CD4-positive, CD25-positive, alpha-beta regulatory T cell (primary cell): ENCODE measurements at regions not wholly inside any gene's neighbourhood (a gene's known extent, or its start where the extent isn't known, plus 50 kb on each side); places are given as distances from the start of the nearest gene placed in this dataset.

Source experiments
- ATAC-seq, 2 donors: fragments of 150-1000 bp; cut with Tn5 transposase; one replicate each; pipeline ENCODE4 v1.10.0; 2021; ENCODE audit warnings: low read depth in 2 of 2, moderate number of reproducible peaks in 2 of 2, moderate library complexity in 1 of 2
- DNase-seq, 3 donors: peaks; one replicate each; pipeline versions ENCODE4 v3.0.0 to v3.0.0-alpha.2; 2012 to 2022; ENCODE audit warnings: mixed read lengths in 1 of 3
- H3K27ac ChIP-seq: one replicate; pipeline ENCODE4 v1.7.0; 2013; ENCODE audit warnings: mild to moderate bottlenecking, low read length; ENCODE audit not compliant: insufficient read depth, poor library complexity, severe bottlenecking
- H3K27me3 ChIP-seq: one replicate; pipeline ENCODE4 v1.7.0; 2013; ENCODE audit warnings: low read length; ENCODE audit not compliant: control insufficient read depth, insufficient read depth
- H3K36me3 ChIP-seq: one replicate; pipeline ENCODE4 v1.7.0; 2013; ENCODE audit warnings: mild to moderate bottlenecking, low read length, moderate library complexity; ENCODE audit not compliant: control insufficient read depth, insufficient read depth
- H3K4me1 ChIP-seq: 2 replicates; pipeline ENCODE4 v1.7.0; 2013; ENCODE audit warnings: mild to moderate bottlenecking, low read length; ENCODE audit not compliant: insufficient read depth, control insufficient read depth, poor library complexity, severe bottlenecking
- H3K4me3 ChIP-seq: one replicate; pipeline ENCODE4 v1.7.0; 2013; ENCODE audit warnings: low read depth, mild to moderate bottlenecking, low read length, moderate library complexity
- H3K9me3 ChIP-seq, 2 experiments: 1 replicate in 1 of 2; 2 replicates in 1 of 2; pipeline ENCODE4 v1.7.0; 2013; ENCODE audit warnings: low read length in 2 of 2, mild to moderate bottlenecking in 1 of 2, moderate library complexity in 1 of 2; ENCODE audit not compliant: control insufficient read depth in 2 of 2
- H3K27ac Mint-ChIP-seq, 3 donors: one replicate each; pipeline ENCODE4 v1.8.0; 2020 to 2022; ENCODE audit warnings: mild to moderate bottlenecking in 3 of 3, mixed read lengths in 3 of 3, moderate library complexity in 2 of 3
- H3K27me3 Mint-ChIP-seq: one replicate; pipeline ENCODE4 v1.8.0; 2022; ENCODE audit warnings: mild to moderate bottlenecking, mixed read lengths
- H3K36me3 Mint-ChIP-seq: one replicate; pipeline ENCODE4 v1.8.0; 2020; ENCODE audit warnings: mixed read lengths
- H3K4me1 Mint-ChIP-seq, 4 donors: one replicate each; pipeline ENCODE4 v1.8.0; 2020 to 2022; ENCODE audit warnings: mixed read lengths in 4 of 4, mild to moderate bottlenecking in 1 of 4
- H3K4me3 Mint-ChIP-seq, 4 donors: one replicate each; pipeline ENCODE4 v1.8.0; 2020 to 2022; ENCODE audit warnings: mild to moderate bottlenecking in 4 of 4, mixed read lengths in 4 of 4, moderate library complexity in 3 of 4
- H3K9me3 Mint-ChIP-seq, 7 donors: one replicate each; pipeline ENCODE4 v1.8.0; 2020 to 2022; ENCODE audit warnings: mixed read lengths in 7 of 7, mild to moderate bottlenecking in 3 of 7, moderate library complexity in 2 of 7

GRCh38 chr3:41029356-41029755 is 169.9 kb upstream of the CTNNB1 start:
- Histone ChIP-seq H3K9me3 (no peaks in the 10 kb centered on the region), H3K4me3 (no peak overlapping the region), H3K4me1 (no peaks in the 10 kb centered on the region), H3K27me3 (peaks cover 2% of the 10 kb centered on the region), H3K27ac (no peak overlapping the region), H3K36me3 (no peaks in the 10 kb centered on the region)
- H3K9me3 Mint-ChIP-seq = no peaks in the 10 kb centered on the region
- ATAC-seq (no peak), DNase-seq (no peak)
- H3K4me1 Mint-ChIP-seq = peaks cover 0 to 1% (median 0%) of the 10 kb centered on the region in 4 donors
- H3K4me3 Mint-ChIP-seq = no peak overlapping the region
- peaks cover 4% of the 10 kb centered on the region for H3K27me3 Mint-ChIP-seq
- no peak overlapping the region for H3K27ac Mint-ChIP-seq
- no peaks in the 10 kb centered on the region for H3K36me3 Mint-ChIP-seq

DNA sequence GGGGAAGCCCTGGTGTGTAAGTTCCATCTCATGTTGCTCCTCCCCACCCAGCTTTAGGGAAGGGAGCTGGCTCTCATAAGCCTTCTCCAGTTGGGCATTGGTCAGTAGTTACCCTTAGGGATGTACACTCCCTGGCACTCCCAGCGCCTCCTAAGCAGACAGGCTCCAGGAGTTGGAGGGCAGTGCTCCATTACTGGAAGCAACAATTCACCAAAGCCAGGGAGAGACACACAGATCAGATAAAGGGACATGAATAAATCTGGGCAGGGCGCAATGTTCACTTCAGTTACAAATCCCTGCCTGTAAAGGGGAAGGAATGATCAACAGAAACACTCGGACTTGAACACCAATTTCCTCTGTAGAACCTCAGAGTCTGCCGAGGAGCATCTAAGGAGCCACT is 169.1 kb upstream of the CTNNB1 start:
- Histone ChIP-seq H3K4me1 (no peaks in the 10 kb centered on the region), H3K27ac (no peak overlapping the region)
- H3K27ac Mint-ChIP-seq = no peak overlapping the region

GRCh38 chr3:41031401-41031800 is 167.9 kb upstream of the CTNNB1 start:
- Mint-ChIP-seq H3K4me1 (peaks cover 0 to 1% (median 0%) of the 10 kb centered on the region in 4 donors), H3K36me3 (no peaks in the 10 kb centered on the region), H3K27ac (no peak overlapping the region), H3K4me3 (no peak overlapping the region), H3K27me3 (peaks cover 4% of the 10 kb centered on the region), H3K9me3 (no peaks in the 10 kb centered on the region)
- H3K36me3 ChIP-seq = no peaks in the 10 kb centered on the region
- no peak overlapping the region for H3K27ac ChIP-seq
- ATAC-seq (no peak), DNase-seq (no peak)
- H3K27me3 ChIP-seq = peaks cover 4% of the 10 kb centered on the region
- no peaks in the 10 kb centered on the region for H3K9me3 ChIP-seq
- no peak overlapping the region for H3K4me3 ChIP-seq
- no peaks in the 10 kb centered on the region for H3K4me1 ChIP-seq

More for the DNA sequence above, 169.1 kb upstream of the CTNNB1 start:
- peaks cover 4% of the 10 kb centered on the region for H3K27me3 Mint-ChIP-seq
- Histone ChIP-seq H3K27me3 (peaks cover 2% of the 10 kb centered on the region), H3K9me3 (no peaks in the 10 kb centered on the region), H3K4me3 (no peak overlapping the region), H3K36me3 (no peaks in the 10 kb centered on the region)
- DNase-seq (no peak), ATAC-seq (no peak)
- no peaks in the 10 kb centered on the region for H3K9me3 Mint-ChIP-seq
- no peak overlapping the region for H3K4me3 Mint-ChIP-seq
- peaks cover 0 to 1% (median 0%) of the 10 kb centered on the region in 4 donors for H3K4me1 Mint-ChIP-seq
- no peaks in the 10 kb centered on the region for H3K36me3 Mint-ChIP-seq

GRCh38 chr3:41033956-41034519 is 165.3 kb upstream of the CTNNB1 start:
- H3K4me1 Mint-ChIP-seq = peaks cover 0 to 1% (median 0%) of the 10 kb centered on the region in 4 donors
- no peaks in the 10 kb centered on the region for H3K4me1 ChIP-seq
- H3K27me3 ChIP-seq = peaks cover 3% of the 10 kb centered on the region
- no peak for ATAC-seq
- no peaks in the 10 kb centered on the region for H3K36me3 ChIP-seq
- H3K27me3 Mint-ChIP-seq = peaks cover 10% of the 10 kb centered on the region
- no peak overlapping the region for H3K27ac Mint-ChIP-seq
- DNase-seq = no peak
- no peak overlapping the region for H3K4me3 ChIP-seq
- H3K9me3 Mint-ChIP-seq = no peaks in the 10 kb centered on the region
- no peak overlapping the region for H3K27ac ChIP-seq
- H3K36me3 Mint-ChIP-seq = no peaks in the 10 kb centered on the region
- no peak overlapping the region for H3K4me3 Mint-ChIP-seq
- H3K9me3 ChIP-seq = no peaks in the 10 kb centered on the region

DNA sequence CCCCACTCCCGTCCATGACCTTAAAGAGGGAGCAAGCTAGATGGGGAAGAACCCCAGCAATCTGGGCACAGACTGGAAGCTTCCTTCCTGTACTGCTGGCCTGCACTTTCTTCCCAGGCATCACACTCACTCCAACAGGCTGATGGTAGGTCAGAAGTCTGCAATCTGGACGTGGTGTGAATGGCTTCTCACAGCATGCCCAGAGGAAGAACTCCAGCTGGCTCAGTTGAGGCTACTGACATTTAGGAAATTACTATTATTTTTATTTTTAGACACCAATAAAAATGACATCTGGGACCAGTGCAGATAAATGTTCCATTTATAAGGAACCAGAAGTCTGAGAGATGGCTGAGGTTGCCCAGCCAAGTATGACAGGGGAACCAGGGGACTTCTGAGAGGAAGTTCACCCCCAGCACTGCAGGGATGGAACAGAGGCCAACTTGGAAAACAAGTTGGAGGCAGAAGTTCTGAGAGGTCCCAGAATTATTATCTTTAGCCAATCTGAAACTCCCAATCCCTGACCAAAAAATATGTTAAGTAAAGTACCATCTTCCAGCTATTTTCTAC is 163.8 kb upstream of the CTNNB1 start:
- H3K4me1 Mint-ChIP-seq = peaks cover 0 to 1% (median 0%) of the 10 kb centered on the region in 4 donors
- Histone ChIP-seq H3K4me1 (no peaks in the 10 kb centered on the region), H3K9me3 (no peaks in the 10 kb centered on the region), H3K27me3 (peaks cover 6% of the 10 kb centered on the region), H3K27ac (no peak overlapping the region), H3K4me3 (no peak overlapping the region), H3K36me3 (no peaks in the 10 kb centered on the region)
- no peaks in the 10 kb centered on the region for H3K36me3 Mint-ChIP-seq
- DNase-seq = no peak
- H3K27ac Mint-ChIP-seq = no peak overlapping the region
- ATAC-seq = no peak
- H3K27me3 Mint-ChIP-seq = peaks cover 10% of the 10 kb centered on the region
- no peak overlapping the region for H3K4me3 Mint-ChIP-seq
- no peaks in the 10 kb centered on the region for H3K9me3 Mint-ChIP-seq

DNA sequence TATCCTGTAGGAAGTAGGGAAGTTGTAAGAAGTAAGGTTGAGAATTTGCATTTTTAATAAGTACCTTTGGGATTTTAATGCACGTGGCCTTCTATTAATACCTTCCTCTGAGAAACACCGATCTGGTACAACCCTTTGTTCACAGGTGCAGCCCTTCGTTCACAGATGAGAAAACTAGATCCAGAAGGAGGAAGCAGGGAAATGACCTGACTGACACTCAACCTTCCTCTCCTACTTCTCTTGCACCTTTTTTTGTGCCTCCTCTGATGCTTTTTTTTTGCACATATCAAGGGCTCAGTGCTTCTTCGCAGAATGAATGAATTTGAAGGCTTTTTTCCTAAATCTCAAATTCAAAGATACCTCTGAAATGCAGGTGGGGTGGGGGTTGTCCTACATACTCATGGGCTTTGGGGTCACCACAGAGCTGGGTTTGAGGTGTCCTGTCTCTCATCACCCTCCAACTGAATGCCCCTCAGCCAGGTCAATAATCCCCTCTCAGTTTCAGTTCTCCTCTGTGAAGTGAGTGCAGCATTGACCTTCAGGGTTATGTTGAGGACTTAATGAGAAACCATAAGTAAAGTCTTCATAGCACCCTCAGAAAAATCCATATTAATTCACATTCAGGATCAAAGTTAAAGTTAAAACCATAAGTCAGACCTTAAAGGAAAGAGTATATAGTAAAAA is 161.5 kb upstream of the CTNNB1 start:
- no peak for DNase-seq
- H3K27me3 ChIP-seq = peaks cover 6% of the 10 kb centered on the region
- H3K27ac ChIP-seq = no peak overlapping the region
- H3K9me3 Mint-ChIP-seq = no peaks in the 10 kb centered on the region
- H3K4me1 Mint-ChIP-seq = no peaks in the 10 kb centered on the region
- H3K4me3 ChIP-seq = no peak overlapping the region
- no peaks in the 10 kb centered on the region for H3K36me3 Mint-ChIP-seq
- no peak overlapping the region for H3K4me3 Mint-ChIP-seq
- peaks cover 6% of the 10 kb centered on the region for H3K27me3 Mint-ChIP-seq
- H3K9me3 ChIP-seq = no peaks in the 10 kb centered on the region
- H3K36me3 ChIP-seq = no peaks in the 10 kb centered on the region
- ATAC-seq = no peak
- H3K4me1 ChIP-seq = no peaks in the 10 kb centered on the region
- no peak overlapping the region for H3K27ac Mint-ChIP-seq

DNA sequence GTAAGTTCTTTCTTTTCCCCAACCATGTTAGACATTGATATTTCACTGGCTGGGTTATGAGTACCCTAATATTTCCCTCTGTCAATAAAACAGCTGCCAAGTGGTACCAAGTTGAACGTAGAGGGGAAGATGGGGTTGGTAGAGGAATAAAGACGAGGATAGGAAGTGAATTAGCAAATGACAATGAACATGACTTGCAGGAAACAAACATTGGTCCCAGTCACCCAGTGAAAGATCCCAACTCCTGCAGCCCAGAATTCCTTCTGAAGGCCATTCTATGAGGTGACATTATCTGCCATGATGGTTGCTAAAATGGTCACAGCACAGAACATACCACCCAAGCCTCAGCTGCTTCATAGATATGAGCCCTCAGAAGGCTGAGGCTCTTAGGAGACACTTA is 159.0 kb upstream of the CTNNB1 start:
- no peaks in the 10 kb centered on the region for H3K36me3 ChIP-seq
- H3K27ac Mint-ChIP-seq = no peak overlapping the region
- no peak overlapping the region for H3K27ac ChIP-seq
- no peak for ATAC-seq
- no peaks in the 10 kb centered on the region for H3K9me3 ChIP-seq
- no peak overlapping the region for H3K4me3 ChIP-seq
- H3K36me3 Mint-ChIP-seq = no peaks in the 10 kb centered on the region
- no peaks in the 10 kb centered on the region for H3K4me1 Mint-ChIP-seq
- H3K9me3 Mint-ChIP-seq = no peaks in the 10 kb centered on the region
- no peak overlapping the region for H3K4me3 Mint-ChIP-seq
- peaks cover 10% of the 10 kb centered on the region for H3K27me3 Mint-ChIP-seq
- peaks cover 6% of the 10 kb centered on the region for H3K27me3 ChIP-seq
- no peak for DNase-seq
- H3K4me1 ChIP-seq = no peaks in the 10 kb centered on the region

- H3K36me3 Mint-ChIP-seq = no peaks in the 10 kb centered on the region
- ATAC-seq (no peak), DNase-seq (no peak)
- Histone ChIP-seq H3K27ac (no peak overlapping the region), H3K4me1 (no peaks in the 10 kb centered on the region), H3K36me3 (no peaks in the 10 kb centered on the region), H3K9me3 (no peaks in the 10 kb centered on the region), H3K4me3 (no peak overlapping the region), H3K27me3 (peaks cover 4% of the 10 kb centered on the region)
- H3K4me1 Mint-ChIP-seq = no peaks in the 10 kb centered on the region
- no peak overlapping the region for H3K4me3 Mint-ChIP-seq
- no peak overlapping the region for H3K27ac Mint-ChIP-seq
- no peaks in the 10 kb centered on the region for H3K9me3 Mint-ChIP-seq
- H3K27me3 Mint-ChIP-seq = peaks cover 10% of the 10 kb centered on the region
Observed at GRCh38 chr3:41041462-41041861, 157.8 kb upstream of the CTNNB1 start.
